GM18951 (cell line): ENCODE measurements at regions not wholly inside any gene's neighbourhood (a gene's known extent, or its start where the extent isn't known, plus 50 kb on each side); places are given as distances from the start of the nearest gene placed in this dataset.

Source experiments
- POLR2A ChIP-seq: IDR thresholded peaks from 4 replicates; pipeline ENCODE4 v1.6.1; 2011; ENCODE audit warnings: mild to moderate bottlenecking; ENCODE audit not compliant: insufficient read length, insufficient read depth; ENCODE audit errors: extremely low read depth
- in situ Hi-C: fragments of 300-500 bp; cut with MboI; formaldehyde crosslinking; loops from one replicate; pipeline ENCODE4 v1.12.0; 2022; ENCODE audit warnings: low sequenced_read_pairs, mixed read lengths, inconsistent platforms; ENCODE audit not compliant: unreplicated experiment

- TF ChIP-seq POLR2A = no peak
- in situ Hi-C loops = loop anchor here (25.0 kb wide), 1 partner anchor 520 kb away; no protein-coding TSS in a partner anchor
Measured at GRCh38 chr2:58432491-58433170, 191.5 kb upstream of the FANCL start.

GRCh38 chr2:58429014-58429875 lies 188.1 kb upstream of the FANCL start:
- TF ChIP-seq POLR2A = no peak
- in situ Hi-C loops = loop anchor here (25.0 kb wide), 1 partner anchor 517 kb away; no protein-coding TSS in a partner anchor

- TF ChIP-seq POLR2A = no peak
- in situ Hi-C loops = loop anchor here (25.0 kb wide), 1 partner anchor 516 kb away; no protein-coding TSS in a partner anchor
Measured at GRCh38 chr2:58428096-58429013, 187.2 kb upstream of the FANCL start.

GRCh38 chr2:58427572-58428095 lies 186.5 kb upstream of the FANCL start:
- in situ Hi-C loops = loop anchor here (25.0 kb wide), 1 partner anchor 515 kb away; no protein-coding TSS in a partner anchor
- no peak for TF ChIP-seq POLR2A

- in situ Hi-C loops = loop anchor here (25.0 kb wide), 1 partner anchor 513 kb away; no protein-coding TSS in a partner anchor
- TF ChIP-seq POLR2A = no peak
Measured at GRCh38 chr2:58425368-58425767, 184.2 kb upstream of the FANCL start.

GRCh38 chr2:58419983-58420382 lies 178.9 kb upstream of the FANCL start:
- no peak for TF ChIP-seq POLR2A
- in situ Hi-C loops = no loop called here

GRCh38 chr2:58416696-58417095 lies 175.6 kb upstream of the FANCL start:
- in situ Hi-C loops = no loop called here
- no peak for TF ChIP-seq POLR2A

GRCh38 chr2:58414506-58414905 lies 173.4 kb upstream of the FANCL start:
- no peak for TF ChIP-seq POLR2A
- in situ Hi-C loops = no loop called here

- in situ Hi-C loops = no loop called here
- no peak for TF ChIP-seq POLR2A
Measured at GRCh38 chr2:58410549-58410948, 169.4 kb upstream of the FANCL start.

GRCh38 chr2:58407487-58407886 lies 166.4 kb upstream of the FANCL start:
- in situ Hi-C loops = no loop called here
- TF ChIP-seq POLR2A = no peak

- in situ Hi-C loops = no loop called here
Measured at GRCh38 chr2:58405341-58405740, 164.2 kb upstream of the FANCL start.

GRCh38 chr2:58401936-58402335 lies 160.8 kb upstream of the FANCL start:
- in situ Hi-C loops = no loop called here
- TF ChIP-seq POLR2A = no peak

More at GRCh38 chr2:58405341-58405740, 164.2 kb upstream of the FANCL start:
- TF ChIP-seq POLR2A = no peak
